Hematopoietic multipotent progenitor cell treated with erythropoietin and hydrocortisone succinate and interleukin-3 and kit ligand, for 17 days (in vitro differentiated cells): ENCODE measurements at regions not wholly inside any gene's neighbourhood (a gene's known extent, or its start where the extent isn't known, plus 50 kb on each side); places are given as distances from the start of the nearest gene placed in this dataset.
A peak's percentile ranks its signal among the peaks of the same experiment; 100 is the strongest.
"Not testable (repeated sequence)": the region's sequence is repeated elsewhere in the genome, so short reads cannot be mapped to it uniquely, and the experiment has no call there.

ENCODE experiments used
- DNase-seq: peaks from one replicate; pipeline ENCODE4 v3.0.0-alpha.2; 2015; ENCODE audit warnings: low spot score

GRCh38 chr7:140283472-140283871, 106.7 kb upstream of the KDM7A start:
- DNase-seq, result no peak

GRCh38 chr7:140281960-140282359, 105.2 kb upstream of the KDM7A start:
- DNase-seq, result no peak

- no peak for DNase-seq
These were observed 104.5 kb upstream of the KDM7A start for GRCh38 chr7:140281255-140281654.

GRCh38 chr7:140276001-140276400, 99.2 kb upstream of the KDM7A start:
- no peak for DNase-seq

- DNase-seq, result peak; percentile 18
These were observed 98.5 kb upstream of the KDM7A start for GRCh38 chr7:140275069-140275965.

- no peak for DNase-seq
These were observed 96.6 kb upstream of the KDM7A start for GRCh38 chr7:140273417-140273816.

GRCh38 chr7:140271643-140271968, 94.8 kb upstream of the KDM7A start:
- DNase-seq, result not testable (repeated sequence)

- no peak for DNase-seq
These were observed 92.3 kb upstream of the KDM7A start for GRCh38 chr7:140269004-140269638.

- DNase-seq, result peak; percentile 49
These were observed 90.8 kb upstream of the KDM7A start for GRCh38 chr7:140267381-140268226.

GRCh38 chr7:140263277-140263676, 86.5 kb upstream of the KDM7A start:
- no peak for DNase-seq

- no peak for DNase-seq
These were observed 85.6 kb upstream of the KDM7A start for GRCh38 chr7:140262242-140262903.

- DNase-seq, result no peak
These were observed 84.7 kb upstream of the KDM7A start for GRCh38 chr7:140261522-140261921.

GRCh38 chr7:140261105-140261486, 84.3 kb upstream of the KDM7A start:
- DNase-seq, result no peak

- DNase-seq, result no peak
These were observed 83.7 kb upstream of the KDM7A start for GRCh38 chr7:140260352-140261104.

GRCh38 chr7:140257278-140257677, 80.5 kb upstream of the KDM7A start:
- not testable (repeated sequence) for DNase-seq

GRCh38 chr7:140254976-140255375, 78.2 kb upstream of the KDM7A start:
- DNase-seq, result not testable (repeated sequence)

- DNase-seq, result no peak
These were observed 72.4 kb upstream of the KDM7A start for GRCh38 chr7:140249036-140249806.

GRCh38 chr7:140247559-140247958, 70.8 kb upstream of the KDM7A start:
- no peak for DNase-seq

GRCh38 chr7:140245611-140246105, 68.9 kb upstream of the KDM7A start:
- no peak for DNase-seq
